CD4-positive, alpha-beta memory T cell (primary cell): ENCODE measurements at regions not wholly inside any gene's neighbourhood (a gene's known extent, or its start where the extent isn't known, plus 50 kb on each side); places are given as distances from the start of the nearest gene placed in this dataset.
"Not testable (repeated sequence)": the region's sequence is repeated elsewhere in the genome, so short reads cannot be mapped to it uniquely, and the experiment has no call there.

ENCODE experiments used
- CTCF ChIA-PET: fragments of 350-600 bp; sonication (Branson Sonifier 250); formaldehyde crosslinking; loops from one replicate; lab custom pipeline; 2021; ENCODE audit warnings: inconsistent platforms; ENCODE audit not compliant: partially characterized antibody; lab: Charles Lee
- POLR2A ChIA-PET: fragments of 350-600 bp; sonication (Branson Sonifier 250); formaldehyde crosslinking; loops from one replicate; lab custom pipeline; 2021; ENCODE audit not compliant: partially characterized antibody; lab: Charles Lee
- DNase-seq, 5 donors: peaks; one replicate each; pipeline versions ENCODE4 v3.0.0 to v3.0.0-alpha.2; 2020 to 2022; ENCODE audit warnings: mixed read lengths in 1 of 5
- H3K27ac ChIP-seq: one replicate; pipeline ENCODE4 v1.7.0; 2013; ENCODE audit warnings: low read depth, low read length
- H3K27me3 ChIP-seq: 2 replicates; pipeline ENCODE4 v1.7.0; 2013; ENCODE audit warnings: mild to moderate bottlenecking, low read length, moderate library complexity; ENCODE audit not compliant: insufficient read depth
- H3K36me3 ChIP-seq: 2 replicates; pipeline ENCODE4 v1.7.0; 2013; ENCODE audit warnings: mild to moderate bottlenecking, low read length, moderate library complexity; ENCODE audit not compliant: insufficient read depth
- H3K4me1 ChIP-seq: 2 replicates; pipeline ENCODE4 v1.7.0; 2013; ENCODE audit warnings: mild to moderate bottlenecking, low read length, moderate library complexity; ENCODE audit not compliant: insufficient read depth
- H3K4me3 ChIP-seq, 2 donors: one replicate each; pipeline ENCODE4 v1.7.0; 2013; ENCODE audit warnings: low read length in 2 of 2, mild to moderate bottlenecking in 1 of 2
- H3K9me3 ChIP-seq, 2 donors: one replicate each; pipeline ENCODE4 v1.7.0; 2013; ENCODE audit warnings: low read length in 2 of 2, control low read depth in 1 of 2; ENCODE audit not compliant: control insufficient read depth in 1 of 2
- H3K27ac Mint-ChIP-seq, 7 donors: one replicate each; pipeline ENCODE4 v1.8.0; 2020 to 2021; ENCODE audit warnings: mixed read lengths in 7 of 7, mild to moderate bottlenecking in 6 of 7, inconsistent platforms in 3 of 7, moderate library complexity in 3 of 7
- H3K27me3 Mint-ChIP-seq, 2 donors: one replicate each; pipeline ENCODE4 v1.8.0; 2020 to 2021; ENCODE audit warnings: mixed read lengths in 2 of 2
- H3K36me3 Mint-ChIP-seq, 2 donors: one replicate each; pipeline ENCODE4 v1.8.0; 2020 to 2021; ENCODE audit warnings: mixed read lengths in 2 of 2, inconsistent platforms in 1 of 2, mild to moderate bottlenecking in 1 of 2
- H3K4me1 Mint-ChIP-seq, 4 donors: one replicate each; pipeline ENCODE4 v1.8.0; 2020 to 2021; ENCODE audit warnings: mixed read lengths in 4 of 4, mild to moderate bottlenecking in 1 of 4
- H3K4me3 Mint-ChIP-seq, 8 donors: one replicate each; pipeline ENCODE4 v1.8.0; 2020 to 2021; ENCODE audit warnings: mixed read lengths in 8 of 8, mild to moderate bottlenecking in 7 of 8, moderate library complexity in 6 of 8, inconsistent platforms in 3 of 8
- H3K9me3 Mint-ChIP-seq, 8 donors: one replicate each; pipeline ENCODE4 v1.8.0; 2020 to 2021; ENCODE audit warnings: mixed read lengths in 8 of 8, mild to moderate bottlenecking in 5 of 8, inconsistent platforms in 3 of 8, moderate library complexity in 1 of 8
- intact Hi-C: fragments of 100-400 bp; cut with micrococcal nuclease; formaldehyde crosslinking; loops from one replicate; pipeline ENCODE4 v1.15.1; 2023

DNA sequence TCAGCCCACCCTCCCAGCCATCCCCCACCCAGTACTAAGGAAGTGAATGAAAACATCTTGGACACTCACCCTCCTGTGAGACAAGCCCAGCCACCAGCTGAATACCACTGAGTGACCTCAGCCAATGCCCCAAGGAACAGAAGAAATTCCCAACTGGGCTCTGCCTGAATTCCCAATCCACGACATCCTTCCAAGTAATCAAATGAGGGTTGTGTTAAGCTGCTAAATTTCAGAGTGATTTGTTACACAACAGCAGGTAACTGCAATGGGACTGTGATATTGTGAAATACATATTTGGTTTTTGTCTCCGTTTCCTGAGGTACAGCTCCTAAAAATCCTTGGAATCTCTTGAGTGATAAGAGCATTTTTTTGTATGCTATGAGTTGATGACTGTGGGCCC is 578.7 kb upstream of the CDH11 start:
- H3K36me3 Mint-ChIP-seq = no peaks in the 10 kb centered on the region

GRCh38 chr16:65698791-65699321 is 577.0 kb upstream of the CDH11 start:
- H3K9me3 ChIP-seq = no peaks in the 10 kb centered on the region
- H3K4me1 Mint-ChIP-seq = no peaks in the 10 kb centered on the region
- H3K27me3 Mint-ChIP-seq = no peaks in the 10 kb centered on the region
- no peaks in the 10 kb centered on the region for H3K36me3 Mint-ChIP-seq
- no peaks in the 10 kb centered on the region for H3K27me3 ChIP-seq
- no peak overlapping the region for H3K4me3 Mint-ChIP-seq
- H3K4me3 ChIP-seq = no peak overlapping the region
- no peak overlapping the region for H3K27ac Mint-ChIP-seq
- intact Hi-C loops = no loop called here
- ChIA-PET POLR2A (no interaction called here), CTCF (no interaction called here)
- no peaks in the 10 kb centered on the region for H3K36me3 ChIP-seq
- H3K4me1 ChIP-seq = no peaks in the 10 kb centered on the region
- DNase-seq = no peak
- no peak overlapping the region for H3K27ac ChIP-seq
- peaks cover 0 to 18% (median 5%) of the 10 kb centered on the region in 8 donors for H3K9me3 Mint-ChIP-seq

More for the DNA sequence above, 578.7 kb upstream of the CDH11 start:
- Mint-ChIP-seq H3K9me3 (peaks cover 2 to 19% (median 6%) of the 10 kb centered on the region in 8 donors), H3K4me1 (no peaks in the 10 kb centered on the region), H3K27ac (no peak overlapping the region), H3K27me3 (no peaks in the 10 kb centered on the region), H3K4me3 (no peak overlapping the region)
- no peak for DNase-seq
- Histone ChIP-seq H3K4me1 (no peaks in the 10 kb centered on the region), H3K27ac (no peak overlapping the region), H3K9me3 (no peaks in the 10 kb centered on the region), H3K27me3 (no peaks in the 10 kb centered on the region), H3K36me3 (no peaks in the 10 kb centered on the region), H3K4me3 (no peak overlapping the region)
- intact Hi-C loops = no loop called here
- POLR2A ChIA-PET = no interaction called here
- CTCF ChIA-PET = no interaction called here

GRCh38 chr16:65697521-65697920 is 575.7 kb upstream of the CDH11 start:
- peaks cover 0 to 18% (median 5%) of the 10 kb centered on the region in 8 donors for H3K9me3 Mint-ChIP-seq
- DNase-seq = no peak
- no peaks in the 10 kb centered on the region for H3K36me3 Mint-ChIP-seq

GRCh38 chr16:65697065-65697464 is 575.2 kb upstream of the CDH11 start:
- no peak overlapping the region for H3K4me3 ChIP-seq
- H3K9me3 Mint-ChIP-seq = peaks cover 0 to 18% (median 5%) of the 10 kb centered on the region in 8 donors
- no peaks in the 10 kb centered on the region for H3K9me3 ChIP-seq
- no peak overlapping the region for H3K4me3 Mint-ChIP-seq
- H3K27me3 Mint-ChIP-seq = no peaks in the 10 kb centered on the region
- no peak overlapping the region for H3K27ac ChIP-seq
- no peak for DNase-seq
- intact Hi-C loops = no loop called here
- H3K36me3 Mint-ChIP-seq = no peaks in the 10 kb centered on the region
- H3K27me3 ChIP-seq = no peaks in the 10 kb centered on the region
- no peaks in the 10 kb centered on the region for H3K4me1 Mint-ChIP-seq
- ChIA-PET CTCF (no interaction called here), POLR2A (no interaction called here)
- no peaks in the 10 kb centered on the region for H3K36me3 ChIP-seq
- H3K4me1 ChIP-seq = no peaks in the 10 kb centered on the region
- H3K27ac Mint-ChIP-seq = no peak overlapping the region

More at GRCh38 chr16:65697521-65697920, 575.7 kb upstream of the CDH11 start:
- H3K4me3 ChIP-seq = no peak overlapping the region
- H3K27me3 Mint-ChIP-seq = no peaks in the 10 kb centered on the region
- no peak overlapping the region for H3K4me3 Mint-ChIP-seq
- H3K4me1 ChIP-seq = no peaks in the 10 kb centered on the region
- no peak overlapping the region for H3K27ac ChIP-seq
- ChIA-PET CTCF (no interaction called here), POLR2A (no interaction called here)
- intact Hi-C loops = no loop called here
- H3K36me3 ChIP-seq = no peaks in the 10 kb centered on the region
- no peaks in the 10 kb centered on the region for H3K27me3 ChIP-seq
- H3K27ac Mint-ChIP-seq = no peak overlapping the region
- H3K4me1 Mint-ChIP-seq = no peaks in the 10 kb centered on the region
- H3K9me3 ChIP-seq = no peaks in the 10 kb centered on the region

GRCh38 chr16:65691846-65692245 is 570.0 kb upstream of the CDH11 start:
- H3K27ac Mint-ChIP-seq, H3K36me3 ChIP-seq, H3K27me3 ChIP-seq, DNase-seq, H3K9me3 ChIP-seq, H3K27ac ChIP-seq, CTCF ChIA-PET, H3K36me3 Mint-ChIP-seq, H3K4me1 ChIP-seq, intact Hi-C loops, H3K27me3 Mint-ChIP-seq, H3K4me3 Mint-ChIP-seq, H3K4me1 Mint-ChIP-seq, H3K4me3 ChIP-seq, POLR2A ChIA-PET: not testable (repeated sequence)
- peaks cover 0 to 11% (median 8%) of the 10 kb centered on the region in 8 donors for H3K9me3 Mint-ChIP-seq

DNA sequence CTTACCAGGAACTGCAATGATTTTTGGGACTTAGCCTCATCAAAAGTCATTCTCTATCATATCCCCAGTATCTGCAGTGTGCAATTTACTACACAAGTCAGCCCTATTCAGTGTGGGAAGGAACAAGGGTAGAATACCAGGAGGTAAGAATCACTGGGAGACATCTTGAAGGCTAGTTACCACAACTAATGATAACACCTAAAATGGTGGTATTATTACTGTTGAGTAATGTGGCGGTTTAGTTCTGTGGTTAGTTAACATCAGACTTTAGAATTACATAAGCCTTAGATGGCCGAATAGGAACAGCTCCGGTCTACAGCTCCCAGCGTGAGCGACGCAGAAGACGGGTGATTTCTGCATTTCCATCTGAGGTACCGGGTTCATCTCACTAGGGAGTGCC is 567.9 kb upstream of the CDH11 start:
- Mint-ChIP-seq H3K27me3 (no peaks in the 10 kb centered on the region), H3K9me3 (peaks cover 0 to 13% (median 5%) of the 10 kb centered on the region in 8 donors), H3K27ac (no peak overlapping the region), H3K4me1 (no peaks in the 10 kb centered on the region), H3K4me3 (no peak overlapping the region), H3K36me3 (no peaks in the 10 kb centered on the region)
- no peak overlapping the region for H3K4me3 ChIP-seq
- ChIA-PET CTCF (no interaction called here), POLR2A (no interaction called here)
- H3K36me3 ChIP-seq = no peaks in the 10 kb centered on the region
- DNase-seq = no peak
- H3K27me3 ChIP-seq = no peaks in the 10 kb centered on the region
- no peaks in the 10 kb centered on the region for H3K4me1 ChIP-seq
- intact Hi-C loops = no loop called here
- no peak overlapping the region for H3K27ac ChIP-seq
- no peaks in the 10 kb centered on the region for H3K9me3 ChIP-seq

GRCh38 chr16:65688301-65688700 is 566.4 kb upstream of the CDH11 start:
- H3K27me3 Mint-ChIP-seq = no peaks in the 10 kb centered on the region
- DNase-seq = no peak
- Histone ChIP-seq H3K4me1 (no peaks in the 10 kb centered on the region), H3K9me3 (no peaks in the 10 kb centered on the region), H3K27me3 (no peaks in the 10 kb centered on the region), H3K27ac (no peak overlapping the region), H3K4me3 (no peak overlapping the region), H3K36me3 (no peaks in the 10 kb centered on the region)
- no peak overlapping the region for H3K4me3 Mint-ChIP-seq
- CTCF ChIA-PET = no interaction called here
- no peak overlapping the region for H3K27ac Mint-ChIP-seq
- no peaks in the 10 kb centered on the region for H3K36me3 Mint-ChIP-seq
- intact Hi-C loops = no loop called here
- POLR2A ChIA-PET = no interaction called here
- no peaks in the 10 kb centered on the region for H3K4me1 Mint-ChIP-seq
- peaks cover 2 to 15% (median 7%) of the 10 kb centered on the region in 8 donors for H3K9me3 Mint-ChIP-seq

DNA sequence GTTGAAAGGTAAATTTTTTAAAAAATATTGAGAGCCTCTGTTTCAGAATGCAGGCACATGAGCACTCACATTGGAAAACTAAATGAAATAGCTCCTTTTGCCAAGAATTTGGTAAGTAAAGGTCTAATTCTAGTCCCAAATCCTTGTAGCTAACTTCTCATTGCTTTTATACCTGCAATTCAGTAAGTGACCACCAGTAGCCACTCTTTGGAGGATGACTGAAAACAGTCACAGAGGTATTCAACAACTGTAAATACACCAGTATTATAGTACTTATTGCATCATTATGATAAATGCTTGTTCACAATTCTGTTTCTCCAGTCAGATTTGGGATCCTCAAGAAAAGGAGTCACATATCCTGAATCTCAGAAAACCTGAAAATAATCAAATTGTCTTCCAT is 562.4 kb upstream of the CDH11 start:
- Histone ChIP-seq H3K27ac (no peak overlapping the region), H3K4me3 (no peak overlapping the region), H3K36me3 (no peaks in the 10 kb centered on the region), H3K27me3 (no peaks in the 10 kb centered on the region), H3K9me3 (no peaks in the 10 kb centered on the region), H3K4me1 (no peaks in the 10 kb centered on the region)
- DNase-seq = no peak
- Mint-ChIP-seq H3K27me3 (no peaks in the 10 kb centered on the region), H3K4me1 (no peaks in the 10 kb centered on the region), H3K27ac (no peak overlapping the region), H3K9me3 (peaks cover 2 to 31% (median 8%) of the 10 kb centered on the region in 8 donors), H3K4me3 (no peak overlapping the region), H3K36me3 (no peaks in the 10 kb centered on the region)
- POLR2A ChIA-PET = no interaction called here
- intact Hi-C loops = no loop called here
- CTCF ChIA-PET = no interaction called here
